ENCODE measurements at regions not wholly inside any gene's neighbourhood (a gene's known extent, or its start where the extent isn't known, plus 50 kb on each side); places are given as distances from the start of the nearest gene placed in this dataset.

DNA sequence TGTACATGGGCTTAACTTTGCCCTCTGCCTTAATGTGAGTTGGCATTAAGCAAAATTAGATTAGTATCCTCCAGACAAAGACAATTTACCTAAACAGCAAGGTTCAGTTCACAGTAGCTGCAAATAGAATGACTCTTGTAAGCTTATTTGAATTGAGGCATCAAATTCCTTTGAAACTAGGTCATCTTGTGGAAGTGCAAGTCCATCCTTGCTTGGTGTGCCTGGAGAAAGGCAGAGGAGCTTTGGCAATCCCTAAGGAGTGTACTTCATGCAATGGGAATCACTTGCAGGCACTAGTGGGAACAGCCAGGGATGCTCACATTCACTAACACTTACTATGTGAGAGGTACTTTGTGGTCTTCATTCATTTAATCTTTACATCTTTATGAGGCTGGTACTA lies 118.3 kb downstream of the DRD1 start:
- TF ChIP-seq, protein P1, sequence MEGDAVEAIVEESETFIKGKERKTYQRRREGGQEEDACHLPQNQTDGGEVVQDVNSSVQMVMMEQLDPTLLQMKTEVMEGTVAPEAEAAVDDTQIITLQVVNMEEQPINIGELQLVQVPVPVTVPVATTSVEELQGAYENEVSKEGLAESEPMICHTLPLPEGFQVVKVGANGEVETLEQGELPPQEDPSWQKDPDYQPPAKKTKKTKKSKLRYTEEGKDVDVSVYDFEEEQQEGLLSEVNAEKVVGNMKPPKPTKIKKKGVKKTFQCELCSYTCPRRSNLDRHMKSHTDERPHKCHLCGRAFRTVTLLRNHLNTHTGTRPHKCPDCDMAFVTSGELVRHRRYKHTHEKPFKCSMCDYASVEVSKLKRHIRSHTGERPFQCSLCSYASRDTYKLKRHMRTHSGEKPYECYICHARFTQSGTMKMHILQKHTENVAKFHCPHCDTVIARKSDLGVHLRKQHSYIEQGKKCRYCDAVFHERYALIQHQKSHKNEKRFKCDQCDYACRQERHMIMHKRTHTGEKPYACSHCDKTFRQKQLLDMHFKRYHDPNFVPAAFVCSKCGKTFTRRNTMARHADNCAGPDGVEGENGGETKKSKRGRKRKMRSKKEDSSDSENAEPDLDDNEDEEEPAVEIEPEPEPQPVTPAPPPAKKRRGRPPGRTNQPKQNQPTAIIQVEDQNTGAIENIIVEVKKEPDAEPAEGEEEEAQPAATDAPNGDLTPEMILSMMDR (IDR thresholded peaks at IDR 0.05; ENCODE audit: low read depth, low read length, poor library complexity, severe bottlenecking), result no peak
- TF ChIP-seq EZH2phosphoT487 (IDR thresholded peaks at IDR 0.05; ENCODE audit: borderline replicate concordance, low read length), result no peak

Measured in DOHH2 (cell line).